ENCODE measurements at regions not wholly inside any gene's neighbourhood (a gene's known extent, or its start where the extent isn't known, plus 50 kb on each side); places are given as distances from the start of the nearest gene placed in this dataset.

DNA sequence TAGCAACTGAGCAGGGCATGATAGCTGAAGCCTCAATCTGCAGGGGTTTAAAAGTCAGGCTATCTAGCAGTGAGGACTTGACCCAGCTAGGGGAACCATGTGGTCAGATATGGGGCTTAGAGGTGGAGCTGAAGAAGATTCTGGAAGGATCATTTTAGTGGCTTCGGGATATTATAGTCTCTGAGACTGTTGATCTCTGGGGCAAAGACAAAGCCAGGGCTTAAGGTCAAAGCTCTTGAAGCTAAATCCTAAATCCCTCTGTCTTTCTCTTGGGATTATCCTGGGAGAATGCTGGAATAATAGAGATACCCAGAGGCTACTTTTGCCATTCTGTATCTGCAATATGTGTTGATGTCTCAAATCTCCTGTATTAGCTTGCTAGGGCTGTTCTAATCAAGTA is 132.2 kb downstream of the DHX35 start:
- no peak for DNase-seq (ENCODE audit: low spot score)
- TF ChIP-seq, protein P1, sequence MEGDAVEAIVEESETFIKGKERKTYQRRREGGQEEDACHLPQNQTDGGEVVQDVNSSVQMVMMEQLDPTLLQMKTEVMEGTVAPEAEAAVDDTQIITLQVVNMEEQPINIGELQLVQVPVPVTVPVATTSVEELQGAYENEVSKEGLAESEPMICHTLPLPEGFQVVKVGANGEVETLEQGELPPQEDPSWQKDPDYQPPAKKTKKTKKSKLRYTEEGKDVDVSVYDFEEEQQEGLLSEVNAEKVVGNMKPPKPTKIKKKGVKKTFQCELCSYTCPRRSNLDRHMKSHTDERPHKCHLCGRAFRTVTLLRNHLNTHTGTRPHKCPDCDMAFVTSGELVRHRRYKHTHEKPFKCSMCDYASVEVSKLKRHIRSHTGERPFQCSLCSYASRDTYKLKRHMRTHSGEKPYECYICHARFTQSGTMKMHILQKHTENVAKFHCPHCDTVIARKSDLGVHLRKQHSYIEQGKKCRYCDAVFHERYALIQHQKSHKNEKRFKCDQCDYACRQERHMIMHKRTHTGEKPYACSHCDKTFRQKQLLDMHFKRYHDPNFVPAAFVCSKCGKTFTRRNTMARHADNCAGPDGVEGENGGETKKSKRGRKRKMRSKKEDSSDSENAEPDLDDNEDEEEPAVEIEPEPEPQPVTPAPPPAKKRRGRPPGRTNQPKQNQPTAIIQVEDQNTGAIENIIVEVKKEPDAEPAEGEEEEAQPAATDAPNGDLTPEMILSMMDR (IDR thresholded peaks at IDR 0.05), result no peak
- H3K27ac ChIP-seq, result no peak overlapping the region
- no peak overlapping the region for H3K4me3 ChIP-seq

DNA sequence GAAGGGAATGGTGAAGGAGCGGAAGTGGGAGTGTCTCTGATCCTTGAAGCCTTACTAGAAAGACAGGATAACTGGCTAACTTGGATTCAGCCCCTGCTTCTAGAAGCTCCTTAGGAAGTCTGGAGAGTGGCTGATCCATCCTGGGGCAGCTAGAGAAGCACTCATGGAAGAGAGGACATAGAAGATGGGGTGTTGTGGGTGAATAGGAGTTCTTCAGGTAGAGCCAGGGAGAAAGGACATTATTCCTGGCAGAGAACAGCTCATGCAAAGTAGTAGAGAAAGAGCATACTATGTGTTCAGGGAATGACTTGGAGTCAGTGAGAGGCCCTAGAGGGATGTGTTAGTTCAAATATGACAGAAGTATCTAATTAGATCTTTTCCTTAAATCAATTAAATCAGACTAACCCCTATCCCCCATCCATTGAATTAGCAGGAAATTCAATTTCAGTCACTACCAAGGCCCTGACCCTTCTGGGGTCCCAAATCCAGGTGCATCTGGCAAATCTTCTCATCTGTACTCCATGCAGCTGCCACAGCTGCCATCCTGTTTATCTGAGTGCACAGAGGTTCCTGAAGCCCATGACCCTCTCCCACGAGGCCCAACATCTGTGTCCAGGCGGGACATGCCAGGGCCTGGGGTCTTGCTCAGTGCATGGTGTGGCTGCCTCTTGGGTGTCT is 130.7 kb downstream of the DHX35 start:
- TF ChIP-seq, protein P1 (IDR thresholded peaks at IDR 0.05), result no peak
- H3K27ac ChIP-seq, result no peak overlapping the region
- H3K4me3 ChIP-seq, result no peak overlapping the region
- DNase-seq (ENCODE audit: low spot score), result no peak

DNA sequence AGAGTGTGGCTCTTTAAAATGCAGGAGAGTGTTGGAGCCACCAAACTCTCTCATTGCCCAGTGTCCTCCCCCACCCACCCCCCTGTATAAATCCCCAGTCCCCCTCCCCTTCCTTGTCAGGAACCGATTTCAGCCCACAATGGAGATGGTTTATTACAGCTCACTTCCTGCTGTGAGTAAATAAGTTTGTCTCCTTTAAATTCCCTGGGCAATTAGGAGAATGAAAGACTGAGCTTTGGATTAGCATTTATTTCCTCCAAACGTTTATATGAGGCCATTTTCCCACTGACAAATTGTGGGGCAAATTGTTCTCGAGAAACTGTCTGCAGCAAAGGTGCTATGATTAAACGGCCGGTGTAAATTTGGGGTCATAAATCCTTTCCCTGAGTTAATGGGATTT is 128.8 kb downstream of the DHX35 start:
- H3K27ac ChIP-seq, result no peak overlapping the region
- no peak for DNase-seq (ENCODE audit: low spot score)
- no peak overlapping the region for H3K4me3 ChIP-seq
- TF ChIP-seq, protein P1 (IDR thresholded peaks at IDR 0.05), result no peak

DNA sequence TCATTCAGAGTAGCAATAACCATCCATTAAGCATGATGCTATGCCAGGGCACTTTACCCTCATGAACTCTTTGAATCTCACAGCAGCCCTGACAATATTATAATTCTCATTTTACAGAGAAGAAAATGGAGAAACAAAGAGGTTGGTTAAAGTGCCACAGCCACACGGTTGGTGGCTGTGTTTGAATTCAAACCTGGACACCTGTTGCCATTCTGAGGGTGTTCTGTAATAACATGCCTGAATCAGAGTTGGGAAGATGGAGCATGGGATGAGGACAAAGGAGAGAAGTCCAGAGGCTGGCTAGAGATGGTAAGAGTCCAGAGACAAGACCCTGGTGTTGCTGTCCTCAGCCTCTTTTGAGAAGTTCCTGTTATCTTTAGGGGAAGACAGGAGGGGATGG is 127.7 kb downstream of the DHX35 start:
- TF ChIP-seq, protein P1 (IDR thresholded peaks at IDR 0.05), result no peak
- Histone ChIP-seq H3K27ac (no peak overlapping the region), H3K4me3 (no peak overlapping the region)
- no peak for DNase-seq (ENCODE audit: low spot score)

All from coronary artery (tissue), 2 donors.